ENCODE measurements at regions not wholly inside any gene's neighbourhood (a gene's known extent, or its start where the extent isn't known, plus 50 kb on each side); places are given as distances from the start of the nearest gene placed in this dataset.

DNA sequence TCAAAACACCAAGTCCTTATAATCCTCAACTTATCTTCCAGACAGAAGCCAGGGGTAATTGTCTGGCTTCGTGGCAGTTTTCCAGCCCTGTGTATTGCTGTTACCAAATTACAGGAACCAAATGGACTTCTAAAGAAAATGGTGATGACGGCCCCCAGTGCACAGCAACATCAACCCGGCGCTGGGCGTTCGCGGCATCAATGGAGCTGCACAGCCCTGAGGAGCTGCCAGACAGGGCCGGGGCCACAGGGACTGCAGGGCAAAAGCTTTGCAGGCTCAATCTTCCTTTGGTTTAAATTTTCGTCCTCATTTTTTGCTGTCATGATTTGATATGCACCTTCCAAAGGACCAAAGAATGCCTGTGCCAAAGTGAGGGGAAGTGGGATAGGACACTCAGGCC, 292.5 kb downstream of the BRD1 start:
- no peak for TF ChIP-seq CTCF (IDR thresholded peaks at IDR 0.05)
- no peak for TF ChIP-seq POLR2AphosphoS5 (IDR thresholded peaks at IDR 0.05; ENCODE audit: low read depth, low read length)

All from Panc1 (cell line).